ENCODE measurements at regions not wholly inside any gene's neighbourhood (a gene's known extent, or its start where the extent isn't known, plus 50 kb on each side); places are given as distances from the start of the nearest gene placed in this dataset.

GRCh38 chr6:134866563-134866962 is 83.3 kb downstream of the ALDH8A1 start:
- DNase-seq: no peak

- no peak for DNase-seq
These were observed 85.3 kb downstream of the ALDH8A1 start for GRCh38 chr6:134864558-134864957.

GRCh38 chr6:134863763-134864510 is 86.0 kb downstream of the ALDH8A1 start:
- DNase-seq: no peak

- no peak for DNase-seq
These were observed 95.5 kb downstream of the ALDH8A1 start for GRCh38 chr6:134854366-134854765.

GRCh38 chr6:134853111-134854055 is 96.5 kb downstream of the ALDH8A1 start:
- DNase-seq: no peak

GRCh38 chr6:134851548-134851947 is 98.4 kb downstream of the ALDH8A1 start:
- DNase-seq: no peak

- no peak for DNase-seq
These were observed 99.1 kb downstream of the ALDH8A1 start for GRCh38 chr6:134850721-134851305.

- no peak for DNase-seq
These were observed 99.9 kb downstream of the ALDH8A1 start for GRCh38 chr6:134849920-134850447.

GRCh38 chr6:134848076-134848475 is 101.8 kb downstream of the ALDH8A1 start:
- DNase-seq: no peak

GRCh38 chr6:134846865-134847264 is 103.0 kb downstream of the ALDH8A1 start:
- no peak for DNase-seq

GRCh38 chr6:134846031-134846430 is 103.9 kb downstream of the ALDH8A1 start:
- DNase-seq: no peak

GRCh38 chr6:134844120-134844519 is 105.8 kb downstream of the ALDH8A1 start:
- no peak for DNase-seq

- no peak for DNase-seq
These were observed 109.6 kb downstream of the ALDH8A1 start for GRCh38 chr6:134840086-134840867.

GRCh38 chr6:134835993-134836392 is 113.9 kb downstream of the ALDH8A1 start:
- DNase-seq: peak; percentile 33

- DNase-seq: peak; percentile 33
These were observed 119.0 kb downstream of the ALDH8A1 start for GRCh38 chr6:134830940-134831339.

GRCh38 chr6:134830194-134830593 is 119.7 kb downstream of the ALDH8A1 start:
- no peak for DNase-seq

GRCh38 chr6:134828641-134829040 is 121.3 kb downstream of the ALDH8A1 start:
- DNase-seq: no peak

GRCh38 chr6:134826889-134827737 is 122.8 kb downstream of the ALDH8A1 start:
- DNase-seq: peak; percentile 69

GRCh38 chr6:134823710-134824034 is 126.2 kb downstream of the ALDH8A1 start:
- DNase-seq: no peak

GRCh38 chr6:134822920-134823709 is 126.8 kb downstream of the ALDH8A1 start:
- DNase-seq: peak; percentile 75

Data from skin of body (tissue), 1 donor.